ENCODE measurements at regions not wholly inside any gene's neighbourhood (a gene's known extent, or its start where the extent isn't known, plus 50 kb on each side); places are given as distances from the start of the nearest gene placed in this dataset.

DNA sequence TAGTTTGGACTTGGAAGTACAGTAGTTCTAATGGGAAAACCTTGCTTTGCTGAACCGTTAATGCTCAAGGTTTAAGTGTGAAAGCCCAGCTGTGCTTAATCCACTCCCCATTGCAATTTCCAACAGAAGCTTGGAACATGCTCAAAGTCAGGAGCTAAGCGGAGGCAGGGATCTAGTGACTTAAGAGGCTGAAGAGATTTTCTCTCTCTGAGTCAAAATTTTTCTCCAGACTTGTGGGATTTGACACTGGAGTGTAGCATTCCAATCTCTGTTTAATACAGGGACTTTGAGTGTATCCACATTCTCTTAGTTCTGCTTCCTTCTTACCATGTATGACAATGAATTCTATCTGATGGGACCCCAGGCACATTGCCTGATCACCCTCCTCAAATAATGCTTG lies 471.8 kb downstream of the KIF4B start:
- TF ChIP-seq, protein P1, sequence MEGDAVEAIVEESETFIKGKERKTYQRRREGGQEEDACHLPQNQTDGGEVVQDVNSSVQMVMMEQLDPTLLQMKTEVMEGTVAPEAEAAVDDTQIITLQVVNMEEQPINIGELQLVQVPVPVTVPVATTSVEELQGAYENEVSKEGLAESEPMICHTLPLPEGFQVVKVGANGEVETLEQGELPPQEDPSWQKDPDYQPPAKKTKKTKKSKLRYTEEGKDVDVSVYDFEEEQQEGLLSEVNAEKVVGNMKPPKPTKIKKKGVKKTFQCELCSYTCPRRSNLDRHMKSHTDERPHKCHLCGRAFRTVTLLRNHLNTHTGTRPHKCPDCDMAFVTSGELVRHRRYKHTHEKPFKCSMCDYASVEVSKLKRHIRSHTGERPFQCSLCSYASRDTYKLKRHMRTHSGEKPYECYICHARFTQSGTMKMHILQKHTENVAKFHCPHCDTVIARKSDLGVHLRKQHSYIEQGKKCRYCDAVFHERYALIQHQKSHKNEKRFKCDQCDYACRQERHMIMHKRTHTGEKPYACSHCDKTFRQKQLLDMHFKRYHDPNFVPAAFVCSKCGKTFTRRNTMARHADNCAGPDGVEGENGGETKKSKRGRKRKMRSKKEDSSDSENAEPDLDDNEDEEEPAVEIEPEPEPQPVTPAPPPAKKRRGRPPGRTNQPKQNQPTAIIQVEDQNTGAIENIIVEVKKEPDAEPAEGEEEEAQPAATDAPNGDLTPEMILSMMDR (conservative IDR thresholded peaks at IDR 0.05) = no peak
- TF ChIP-seq EZH2 (IDR thresholded peaks at IDR 0.05; ENCODE audit: low read depth) = no peak

Measured in PC-9 (cell line).